Esophagus squamous epithelium (tissue), 4 donors: ENCODE measurements at regions not wholly inside any gene's neighbourhood (a gene's known extent, or its start where the extent isn't known, plus 50 kb on each side); places are given as distances from the start of the nearest gene placed in this dataset.

Source experiments
- POLR2A ChIP-seq, 4 donors: fragments of 450-650 bp; IDR thresholded peaks; one replicate each; pipeline ENCODE4 v1.6.1; 2017; ENCODE audit warnings: antibody characterized with exemption in 4 of 4, mild to moderate bottlenecking in 4 of 4, moderate library complexity in 3 of 4
- TF ChIP-seq, protein P1 (sequence below), 6 experiments: fragments of 450-650 bp in 4 of 6; fragments of 200-600 bp in 2 of 6; sonication (generic) in 2 of 6; IDR thresholded peaks; one replicate each; pipeline ENCODE4 v1.5.1; 2016 to 2019; ENCODE audit warnings: antibody characterized with exemption in 6 of 6, mild to moderate bottlenecking in 4 of 6, moderate library complexity in 4 of 6

DNA sequence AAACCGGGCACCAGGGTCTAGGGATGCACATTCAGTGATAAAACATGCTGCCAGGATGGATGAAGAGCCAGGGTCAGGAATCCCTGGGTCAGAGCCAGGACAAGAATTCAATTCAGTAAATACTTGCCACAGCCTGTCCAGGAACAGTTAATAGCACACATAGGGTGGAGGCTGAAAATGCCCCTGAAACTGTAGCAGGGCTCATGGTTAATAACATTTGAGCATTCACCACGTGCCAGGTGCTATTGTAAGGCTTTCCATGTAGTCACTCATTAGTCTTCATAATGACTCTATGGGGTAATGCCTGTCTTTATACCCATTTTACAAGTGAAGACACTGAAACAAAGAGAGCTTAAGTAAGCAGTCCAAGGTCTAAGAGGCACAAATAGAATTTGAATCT lies 296.3 kb downstream of the LRFN2 start:
- TF ChIP-seq, protein P1, sequence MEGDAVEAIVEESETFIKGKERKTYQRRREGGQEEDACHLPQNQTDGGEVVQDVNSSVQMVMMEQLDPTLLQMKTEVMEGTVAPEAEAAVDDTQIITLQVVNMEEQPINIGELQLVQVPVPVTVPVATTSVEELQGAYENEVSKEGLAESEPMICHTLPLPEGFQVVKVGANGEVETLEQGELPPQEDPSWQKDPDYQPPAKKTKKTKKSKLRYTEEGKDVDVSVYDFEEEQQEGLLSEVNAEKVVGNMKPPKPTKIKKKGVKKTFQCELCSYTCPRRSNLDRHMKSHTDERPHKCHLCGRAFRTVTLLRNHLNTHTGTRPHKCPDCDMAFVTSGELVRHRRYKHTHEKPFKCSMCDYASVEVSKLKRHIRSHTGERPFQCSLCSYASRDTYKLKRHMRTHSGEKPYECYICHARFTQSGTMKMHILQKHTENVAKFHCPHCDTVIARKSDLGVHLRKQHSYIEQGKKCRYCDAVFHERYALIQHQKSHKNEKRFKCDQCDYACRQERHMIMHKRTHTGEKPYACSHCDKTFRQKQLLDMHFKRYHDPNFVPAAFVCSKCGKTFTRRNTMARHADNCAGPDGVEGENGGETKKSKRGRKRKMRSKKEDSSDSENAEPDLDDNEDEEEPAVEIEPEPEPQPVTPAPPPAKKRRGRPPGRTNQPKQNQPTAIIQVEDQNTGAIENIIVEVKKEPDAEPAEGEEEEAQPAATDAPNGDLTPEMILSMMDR (IDR thresholded peaks at IDR 0.05): no peak
- TF ChIP-seq POLR2A (IDR thresholded peaks at IDR 0.05): no peak
